ENCODE measurements at regions not wholly inside any gene's neighbourhood (a gene's known extent, or its start where the extent isn't known, plus 50 kb on each side); places are given as distances from the start of the nearest gene placed in this dataset.

GRCh38 chr10:1938317-1938716 is 201.0 kb upstream of the ADARB2 start:
- TF ChIP-seq, protein P1, sequence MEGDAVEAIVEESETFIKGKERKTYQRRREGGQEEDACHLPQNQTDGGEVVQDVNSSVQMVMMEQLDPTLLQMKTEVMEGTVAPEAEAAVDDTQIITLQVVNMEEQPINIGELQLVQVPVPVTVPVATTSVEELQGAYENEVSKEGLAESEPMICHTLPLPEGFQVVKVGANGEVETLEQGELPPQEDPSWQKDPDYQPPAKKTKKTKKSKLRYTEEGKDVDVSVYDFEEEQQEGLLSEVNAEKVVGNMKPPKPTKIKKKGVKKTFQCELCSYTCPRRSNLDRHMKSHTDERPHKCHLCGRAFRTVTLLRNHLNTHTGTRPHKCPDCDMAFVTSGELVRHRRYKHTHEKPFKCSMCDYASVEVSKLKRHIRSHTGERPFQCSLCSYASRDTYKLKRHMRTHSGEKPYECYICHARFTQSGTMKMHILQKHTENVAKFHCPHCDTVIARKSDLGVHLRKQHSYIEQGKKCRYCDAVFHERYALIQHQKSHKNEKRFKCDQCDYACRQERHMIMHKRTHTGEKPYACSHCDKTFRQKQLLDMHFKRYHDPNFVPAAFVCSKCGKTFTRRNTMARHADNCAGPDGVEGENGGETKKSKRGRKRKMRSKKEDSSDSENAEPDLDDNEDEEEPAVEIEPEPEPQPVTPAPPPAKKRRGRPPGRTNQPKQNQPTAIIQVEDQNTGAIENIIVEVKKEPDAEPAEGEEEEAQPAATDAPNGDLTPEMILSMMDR (IDR thresholded peaks at IDR 0.05; ENCODE audit: low read depth, low read length, missing control alignments), result no peak
- DNase-seq (ENCODE audit: extremely low read depth, low read depth), result no peak
- no peak overlapping the region for H3K4me3 ChIP-seq (replicated peaks; ENCODE audit: low read depth, low read length)

DNA sequence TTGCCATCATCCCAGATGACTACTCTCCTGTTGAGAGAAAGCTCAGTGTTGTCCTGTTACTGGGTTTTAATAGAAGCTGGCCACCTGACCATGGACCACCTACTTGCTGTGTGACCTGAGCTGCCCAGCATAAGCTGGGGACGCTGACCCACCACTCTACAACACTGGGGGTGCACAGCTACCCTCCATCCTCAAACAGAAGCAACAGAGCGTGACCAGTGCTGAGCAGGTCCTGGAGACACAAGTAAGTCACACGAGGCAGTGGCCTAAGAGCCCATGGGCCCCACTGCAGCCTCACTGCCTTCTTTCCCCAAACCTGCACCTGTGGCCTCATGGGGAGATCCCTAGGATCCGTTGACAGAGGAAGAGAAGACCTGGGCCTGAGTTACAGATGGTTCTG is 198.6 kb upstream of the ADARB2 start:
- TF ChIP-seq, protein P1 (IDR thresholded peaks at IDR 0.05; ENCODE audit: low read depth, low read length, missing control alignments), result no peak
- no peak overlapping the region for H3K4me3 ChIP-seq (replicated peaks; ENCODE audit: low read depth, low read length)
- DNase-seq (ENCODE audit: extremely low read depth, low read depth), result no peak

- TF ChIP-seq, protein P1 (IDR thresholded peaks at IDR 0.05; ENCODE audit: low read depth, low read length, missing control alignments), result no peak
- no peak for DNase-seq (ENCODE audit: extremely low read depth, low read depth)
- no peak overlapping the region for H3K4me3 ChIP-seq (replicated peaks; ENCODE audit: low read depth, low read length)
Measured at GRCh38 chr10:1933215-1933614, 195.9 kb upstream of the ADARB2 start.

DNA sequence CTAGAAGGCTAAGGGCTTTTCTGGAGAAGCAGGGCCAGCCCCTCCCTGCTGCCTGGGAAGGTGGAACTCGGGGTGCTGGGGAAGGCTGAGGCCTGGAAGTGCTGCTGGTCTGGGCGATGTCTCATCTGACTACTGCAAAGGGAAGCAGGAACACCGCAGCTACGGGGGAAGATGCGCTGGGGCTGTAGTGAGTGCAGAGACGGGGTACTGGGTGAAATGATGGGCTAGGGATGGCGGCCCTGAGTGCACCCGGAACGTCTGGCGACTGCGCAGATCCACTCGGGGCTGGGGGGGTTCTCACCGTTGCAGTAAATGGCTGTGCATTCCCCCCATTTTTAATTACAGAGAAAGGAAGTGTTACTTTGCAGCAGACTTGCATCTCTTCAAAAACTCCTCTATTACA is 195.4 kb upstream of the ADARB2 start:
- no peak for DNase-seq (ENCODE audit: extremely low read depth, low read depth)
- no peak overlapping the region for H3K4me3 ChIP-seq (replicated peaks; ENCODE audit: low read depth, low read length)
- TF ChIP-seq, protein P1 (IDR thresholded peaks at IDR 0.05; ENCODE audit: low read depth, low read length, missing control alignments), result no peak

GRCh38 chr10:1928606-1929005 is 191.3 kb upstream of the ADARB2 start:
- TF ChIP-seq, protein P1 (IDR thresholded peaks at IDR 0.05; ENCODE audit: low read depth, low read length, missing control alignments), result no peak
- DNase-seq (ENCODE audit: extremely low read depth, low read depth), result no peak
- H3K4me3 ChIP-seq (replicated peaks; ENCODE audit: low read depth, low read length), result no peak overlapping the region

- TF ChIP-seq, protein P1 (IDR thresholded peaks at IDR 0.05; ENCODE audit: low read depth, low read length, missing control alignments), result no peak
- no peak for DNase-seq (ENCODE audit: extremely low read depth, low read depth)
- no peak overlapping the region for H3K4me3 ChIP-seq (replicated peaks; ENCODE audit: low read depth, low read length)
Measured at GRCh38 chr10:1923998-1924397, 186.7 kb upstream of the ADARB2 start.

DNA sequence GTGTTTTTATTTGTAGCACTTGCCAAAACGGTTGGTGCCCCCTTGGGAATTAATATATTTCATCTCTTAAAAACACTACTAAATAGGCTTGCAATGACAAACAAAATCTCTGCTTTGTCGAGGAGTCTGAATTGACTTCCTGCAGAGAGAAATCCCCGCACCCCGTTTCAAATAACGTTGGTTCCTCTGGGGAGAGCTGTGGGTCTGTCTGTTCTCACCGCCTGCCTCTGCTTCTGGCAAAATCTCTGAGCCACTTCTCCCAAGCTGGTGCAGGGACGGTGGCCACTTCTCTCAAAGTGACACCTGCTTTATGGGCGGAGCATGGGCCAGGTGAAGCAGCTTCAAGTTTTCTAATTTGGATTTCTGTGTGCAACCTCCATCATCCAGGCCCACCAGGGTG is 186.3 kb upstream of the ADARB2 start:
- no peak overlapping the region for H3K4me3 ChIP-seq (replicated peaks; ENCODE audit: low read depth, low read length)
- no peak for DNase-seq (ENCODE audit: extremely low read depth, low read depth)
- TF ChIP-seq, protein P1 (IDR thresholded peaks at IDR 0.05; ENCODE audit: low read depth, low read length, missing control alignments), result no peak

All from HFF-Myc (cell line).